ENCODE measurements at regions not wholly inside any gene's neighbourhood (a gene's known extent, or its start where the extent isn't known, plus 50 kb on each side); places are given as distances from the start of the nearest gene placed in this dataset.

- H3K9ac ChIP-seq (ENCODE audit: insufficient read depth, low read length, poor library complexity, severe bottlenecking): no peak overlapping the region
- no peaks in the 10 kb centered on the region for H3K9me3 ChIP-seq (replicated peaks in 1 of 2; ENCODE audit: control insufficient read depth in 1 of 2, insufficient read depth in 1 of 2, low read length in 2 of 2)
- no peak for TF ChIP-seq CTCF (IDR thresholded peaks at IDR 0.05)
- Mint-ChIP-seq H3K4me3 (no peak overlapping the region), H3K27me3 (ENCODE audit: low read depth in 3 of 3) (peaks cover 0 to 4% (median 1%) of the 10 kb centered on the region in 3 donors), H3K27ac (peak overlapping the region in 1 of 7 donors; percentile 5), H3K9me3 (peaks cover 0 to 6% (median 3%) of the 10 kb centered on the region in 7 donors), H3K4me1 (no peaks in the 10 kb centered on the region), H3K36me3 (no peaks in the 10 kb centered on the region)
- no peak overlapping the region for H3K27ac ChIP-seq (ENCODE audit: low read depth in 1 of 2, low read length in 2 of 2)
- WGBS (ENCODE audit: insufficient coverage): 91% methylated on average over 1 of the region's 3 CpGs
- no peak overlapping the region for H3K4me3 ChIP-seq (replicated peaks in 1 of 3; ENCODE audit: low read depth in 2 of 3, low read length in 3 of 3)
- no peaks in the 10 kb centered on the region for H3K27me3 ChIP-seq (ENCODE audit: control insufficient read depth in 2 of 2, insufficient read depth in 2 of 2, low read length in 2 of 2)
- no peaks in the 10 kb centered on the region for H4K20me1 ChIP-seq (ENCODE audit: insufficient read depth, low read length)
- no peak overlapping the region for H3K4me2 ChIP-seq (replicated peaks; ENCODE audit: extremely low read depth, low read length, poor library complexity, severe bottlenecking)
- no peak for DNase-seq
- H2AFZ ChIP-seq (ENCODE audit: insufficient read depth, low read depth, low read length, poor library complexity, severe bottlenecking): no peak overlapping the region
- H3K36me3 ChIP-seq (replicated peaks in 1 of 2; ENCODE audit: control insufficient read depth in 1 of 2, insufficient read depth in 2 of 2, low read length in 2 of 2): no peaks in the 10 kb centered on the region
- intact Hi-C loops (cut with micrococcal nuclease): no loop called here
- H3K4me1 ChIP-seq (ENCODE audit: control insufficient read depth in 1 of 2, insufficient read depth in 2 of 2, low read length in 2 of 2): no peaks in the 10 kb centered on the region
- no peaks in the 10 kb centered on the region for H3K79me2 ChIP-seq (ENCODE audit: insufficient read depth, low read length)
Measured at GRCh38 chr5:68452286-68452685, 236.7 kb downstream of the PIK3R1 start.

- H3K9me3 ChIP-seq (replicated peaks in 1 of 2; ENCODE audit: control insufficient read depth in 1 of 2, insufficient read depth in 1 of 2, low read length in 2 of 2): no peaks in the 10 kb centered on the region
- H3K4me3 Mint-ChIP-seq: no peak overlapping the region
- TF ChIP-seq CTCF (IDR thresholded peaks at IDR 0.05): no peak
- intact Hi-C loops (cut with micrococcal nuclease): no loop called here
- peaks cover 1 to 4% (median 2%) of the 10 kb centered on the region in 3 donors for H3K27me3 Mint-ChIP-seq (ENCODE audit: low read depth in 3 of 3)
- no peaks in the 10 kb centered on the region for H4K20me1 ChIP-seq (ENCODE audit: insufficient read depth, low read length)
- H3K27ac Mint-ChIP-seq: no peak overlapping the region
- no peak overlapping the region for H3K4me2 ChIP-seq (replicated peaks; ENCODE audit: extremely low read depth, low read length, poor library complexity, severe bottlenecking)
- H3K9ac ChIP-seq (ENCODE audit: insufficient read depth, low read length, poor library complexity, severe bottlenecking): no peak overlapping the region
- no peak for DNase-seq
- H3K36me3 Mint-ChIP-seq: no peaks in the 10 kb centered on the region
- no CpG with 5 or more reads among the region's 3 CpGs for WGBS (ENCODE audit: insufficient coverage)
- H3K36me3 ChIP-seq (replicated peaks in 1 of 2; ENCODE audit: control insufficient read depth in 1 of 2, insufficient read depth in 2 of 2, low read length in 2 of 2): no peaks in the 10 kb centered on the region
- no peaks in the 10 kb centered on the region for H3K4me1 ChIP-seq (ENCODE audit: control insufficient read depth in 1 of 2, insufficient read depth in 2 of 2, low read length in 2 of 2)
- H3K9me3 Mint-ChIP-seq: peaks cover 0 to 6% (median 3%) of the 10 kb centered on the region in 7 donors
- no peaks in the 10 kb centered on the region for H3K27me3 ChIP-seq (ENCODE audit: control insufficient read depth in 2 of 2, insufficient read depth in 2 of 2, low read length in 2 of 2)
- H3K79me2 ChIP-seq (ENCODE audit: insufficient read depth, low read length): no peaks in the 10 kb centered on the region
- H3K4me3 ChIP-seq (replicated peaks in 1 of 3; ENCODE audit: low read depth in 2 of 3, low read length in 3 of 3): no peak overlapping the region
- H3K27ac ChIP-seq (ENCODE audit: low read depth in 1 of 2, low read length in 2 of 2): no peak overlapping the region
- no peaks in the 10 kb centered on the region for H3K4me1 Mint-ChIP-seq
- H2AFZ ChIP-seq (ENCODE audit: insufficient read depth, low read depth, low read length, poor library complexity, severe bottlenecking): no peak overlapping the region
Measured at GRCh38 chr5:68454172-68454571, 238.6 kb downstream of the PIK3R1 start.

Measured in CD14-positive monocyte (primary cell).